Ishikawa (cell line): ENCODE measurements at regions not wholly inside any gene's neighbourhood (a gene's known extent, or its start where the extent isn't known, plus 50 kb on each side); places are given as distances from the start of the nearest gene placed in this dataset.

Experiments
- CEBPB ChIP-seq: IDR thresholded peaks from 2 replicates; pipeline ENCODE4 v1.6.1; 2012
- CREB1 ChIP-seq: IDR thresholded peaks from 2 replicates; pipeline ENCODE4 v1.6.1; 2012; ENCODE audit warnings: low read depth
- EGR1 ChIP-seq: IDR thresholded peaks from 2 replicates; pipeline ENCODE4 v1.6.1; 2012
- EP300 ChIP-seq: IDR thresholded peaks from 2 replicates; pipeline ENCODE4 v1.6.1; 2012; ENCODE audit warnings: borderline replicate concordance
- FOXM1 ChIP-seq: IDR thresholded peaks from 2 replicates; pipeline ENCODE4 v1.6.1; 2012; ENCODE audit warnings: low read depth, borderline replicate concordance
- MAX ChIP-seq: IDR thresholded peaks from 2 replicates; pipeline ENCODE4 v1.6.1; 2012
- NFIC ChIP-seq: IDR thresholded peaks from 2 replicates; pipeline ENCODE4 v1.6.1; 2012
- RAD21 ChIP-seq: IDR thresholded peaks from 2 replicates; pipeline ENCODE4 v1.6.1; 2012; ENCODE audit warnings: low read depth
- REST ChIP-seq: IDR thresholded peaks from 2 replicates; pipeline ENCODE4 v1.6.1; 2012; ENCODE audit warnings: low read depth, mild to moderate bottlenecking
- TAF1 ChIP-seq: IDR thresholded peaks from 2 replicates; pipeline ENCODE4 v1.6.1; 2012; ENCODE audit warnings: low read depth, mild to moderate bottlenecking
- TCF12 ChIP-seq: IDR thresholded peaks from 2 replicates; pipeline ENCODE4 v1.6.1; 2012; ENCODE audit warnings: low read depth
- TEAD4 ChIP-seq: IDR thresholded peaks from 2 replicates; pipeline ENCODE4 v1.6.1; 2012
- YY1 ChIP-seq: IDR thresholded peaks from 2 replicates; pipeline ENCODE4 v1.6.1; 2012; ENCODE audit warnings: low read depth
- ZBTB7A ChIP-seq: IDR thresholded peaks from 2 replicates; pipeline ENCODE4 v1.6.1; 2012; ENCODE audit warnings: low read depth
- TF ChIP-seq, protein P1 (sequence below): IDR thresholded peaks from 2 replicates; pipeline ENCODE4 v1.6.1; 2012

GRCh38 chr16:76190480-76190879 lies 86.7 kb upstream of the CNTNAP4 start:
- TF ChIP-seq FOXM1 = no peak
- TF ChIP-seq ZBTB7A = no peak
- TF ChIP-seq RAD21 = no peak
- TF ChIP-seq TEAD4 = no peak
- TF ChIP-seq CREB1 = no peak
- TF ChIP-seq EGR1 = no peak
- TF ChIP-seq TAF1 = no peak
- no peak for TF ChIP-seq EP300
- TF ChIP-seq YY1 = no peak
- no peak for TF ChIP-seq CEBPB
- no peak for TF ChIP-seq REST
- no peak for TF ChIP-seq TCF12
- TF ChIP-seq MAX = no peak
- TF ChIP-seq, protein P1, sequence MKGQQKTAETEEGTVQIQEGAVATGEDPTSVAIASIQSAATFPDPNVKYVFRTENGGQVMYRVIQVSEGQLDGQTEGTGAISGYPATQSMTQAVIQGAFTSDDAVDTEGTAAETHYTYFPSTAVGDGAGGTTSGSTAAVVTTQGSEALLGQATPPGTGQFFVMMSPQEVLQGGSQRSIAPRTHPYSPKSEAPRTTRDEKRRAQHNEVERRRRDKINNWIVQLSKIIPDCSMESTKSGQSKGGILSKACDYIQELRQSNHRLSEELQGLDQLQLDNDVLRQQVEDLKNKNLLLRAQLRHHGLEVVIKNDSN = no peak
- no peak for TF ChIP-seq NFIC

DNA sequence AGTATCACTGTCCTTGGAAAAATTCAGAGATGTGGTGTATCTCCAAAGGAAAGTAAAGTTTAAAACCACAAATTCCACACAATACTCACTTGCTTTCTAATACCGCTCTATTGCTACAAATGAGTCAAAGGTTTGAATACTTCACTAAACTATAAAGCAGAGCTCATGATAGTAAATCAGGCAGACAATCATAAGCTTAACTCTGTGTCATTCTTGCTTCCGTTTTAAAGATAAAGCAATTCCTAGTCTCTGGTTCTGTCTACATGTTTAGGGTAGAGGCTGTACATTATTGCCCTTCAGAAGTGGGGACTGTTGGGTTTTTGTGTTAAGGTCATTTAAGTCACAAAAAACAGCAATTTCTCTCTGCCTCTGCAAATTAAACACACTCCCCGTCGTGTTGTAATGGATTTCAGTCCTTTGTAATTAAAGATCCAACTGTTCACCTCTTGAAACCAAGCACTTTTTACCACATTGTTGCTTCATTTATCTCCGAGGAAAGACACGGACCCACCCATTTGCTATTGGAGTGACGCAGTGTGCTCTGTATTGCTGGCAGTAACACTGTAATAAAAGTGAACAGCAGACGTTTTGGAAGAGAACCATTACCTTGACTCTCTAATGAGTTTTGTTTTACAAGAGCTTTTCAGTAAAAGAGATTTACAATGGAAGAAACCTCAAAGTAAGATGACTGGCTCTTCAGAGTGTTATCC lies 83.1 kb upstream of the CNTNAP4 start:
- TF ChIP-seq TAF1 (no peak), FOXM1 (no peak), NFIC (no peak), CEBPB (no peak)

GRCh38 chr16:76194616-76195015 lies 82.6 kb upstream of the CNTNAP4 start:
- TF ChIP-seq FOXM1 (no peak), CEBPB (no peak), TAF1 (no peak), YY1 (no peak), MAX (no peak), EP300 (no peak)

DNA sequence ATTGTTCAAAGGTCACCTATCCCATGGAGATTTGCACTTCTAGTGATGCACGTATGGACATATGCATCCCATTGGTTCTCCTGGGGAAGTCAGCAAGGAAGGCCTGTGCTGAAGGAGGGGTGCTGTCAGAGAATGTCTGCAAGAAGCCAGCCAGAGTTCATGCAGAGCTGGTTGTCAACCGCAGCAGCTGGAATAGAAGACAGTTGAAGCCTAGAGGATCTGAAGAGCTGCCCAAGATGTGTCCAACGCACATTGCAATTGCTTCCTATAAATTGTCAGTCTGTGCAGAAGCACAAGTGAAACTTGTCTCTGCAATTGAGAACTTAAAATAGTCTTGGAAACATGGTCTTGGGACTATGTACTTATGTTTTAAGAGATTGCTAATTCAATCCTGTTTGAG lies 82.1 kb upstream of the CNTNAP4 start:
- TF ChIP-seq NFIC = no peak
- TF ChIP-seq FOXM1 = no peak
- no peak for TF ChIP-seq EGR1
- TF ChIP-seq EP300 = no peak
- TF ChIP-seq, protein P1 = no peak
- TF ChIP-seq MAX = no peak
- no peak for TF ChIP-seq TAF1
- TF ChIP-seq ZBTB7A = no peak
- no peak for TF ChIP-seq CEBPB
- no peak for TF ChIP-seq TCF12

GRCh38 chr16:76195648-76196047 lies 81.6 kb upstream of the CNTNAP4 start:
- no peak for TF ChIP-seq TEAD4
- no peak for TF ChIP-seq REST
- TF ChIP-seq CEBPB = no peak
- TF ChIP-seq FOXM1 = no peak
- no peak for TF ChIP-seq YY1
- no peak for TF ChIP-seq EGR1
- no peak for TF ChIP-seq EP300
- TF ChIP-seq NFIC = no peak
- TF ChIP-seq TAF1 = no peak
- no peak for TF ChIP-seq TCF12
- no peak for TF ChIP-seq CREB1
- TF ChIP-seq, protein P1 = no peak
- no peak for TF ChIP-seq RAD21
- no peak for TF ChIP-seq MAX
- no peak for TF ChIP-seq ZBTB7A

DNA sequence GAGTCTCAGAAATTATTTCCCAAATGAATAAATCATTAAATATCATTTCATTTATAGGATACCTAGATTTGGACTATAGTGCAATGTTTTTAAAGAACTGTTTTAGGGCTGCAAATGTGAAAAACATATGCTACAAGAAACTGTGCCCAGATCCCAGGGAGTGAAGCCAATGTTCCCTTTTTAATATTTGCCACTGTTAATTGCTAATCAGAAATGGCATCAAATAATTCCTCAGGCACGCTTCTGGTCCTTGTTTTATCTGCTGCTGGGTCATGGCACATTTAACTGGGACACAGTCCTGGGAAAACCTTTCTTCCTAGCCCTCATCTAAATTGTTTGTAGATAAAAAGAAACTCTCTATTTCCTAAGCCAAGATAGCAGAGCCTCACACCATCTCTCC lies 79.3 kb upstream of the CNTNAP4 start:
- TF ChIP-seq TEAD4 (no peak), TAF1 (no peak), YY1 (no peak), CEBPB (no peak), MAX (no peak), TCF12 (no peak), EP300 (no peak), RAD21 (no peak), CREB1 (no peak), FOXM1 (no peak)
